Trophoblast cell (in vitro differentiated cells and primary cell): ENCODE measurements at regions not wholly inside any gene's neighbourhood (a gene's known extent, or its start where the extent isn't known, plus 50 kb on each side); places are given as distances from the start of the nearest gene placed in this dataset.
A peak's percentile ranks its signal among the peaks of the same experiment; 100 is the strongest.

Source experiments
- DNase-seq, 2 donors: peaks; one replicate each; pipeline ENCODE4 v3.0.0-alpha.2; 2016
- H2AFZ ChIP-seq: 2 replicates; pipeline ENCODE4 v1.6.1; 2013; ENCODE audit warnings: low read length, moderate library complexity, mild to moderate bottlenecking; ENCODE audit not compliant: insufficient read depth, poor library complexity
- H2AK5ac ChIP-seq: 2 replicates; pipeline ENCODE4 v1.6.1; 2013; ENCODE audit warnings: mild to moderate bottlenecking, low read length
- H2BK120ac ChIP-seq: 2 replicates; pipeline ENCODE4 v1.6.1; 2013; ENCODE audit warnings: low read length, mild to moderate bottlenecking, moderate library complexity; ENCODE audit not compliant: insufficient read depth, poor library complexity
- H2BK12ac ChIP-seq: 2 replicates; pipeline ENCODE4 v1.6.1; 2013; ENCODE audit warnings: mild to moderate bottlenecking, low read length, moderate library complexity
- H2BK5ac ChIP-seq: 2 replicates; pipeline ENCODE4 v1.6.1; 2013; ENCODE audit warnings: low read length, low read depth, moderate library complexity, mild to moderate bottlenecking; ENCODE audit not compliant: poor library complexity
- H3K14ac ChIP-seq: 2 replicates; pipeline ENCODE4 v1.6.1; 2013; ENCODE audit warnings: mild to moderate bottlenecking, low read length
- H3K18ac ChIP-seq: 2 replicates; pipeline ENCODE4 v1.6.1; 2013; ENCODE audit warnings: mild to moderate bottlenecking, low read length
- H3K23ac ChIP-seq: 2 replicates; pipeline ENCODE4 v1.6.1; 2013; ENCODE audit warnings: low read length
- H3K27ac ChIP-seq: 2 replicates; pipeline ENCODE4 v1.5.1; 2013; ENCODE audit warnings: low read depth, mild to moderate bottlenecking, inconsistent platforms, low read length, moderate library complexity
- H3K27me3 ChIP-seq: 2 replicates; pipeline ENCODE4 v1.6.1; 2013; ENCODE audit warnings: inconsistent platforms, mild to moderate bottlenecking, low read length, moderate library complexity; ENCODE audit not compliant: insufficient read depth
- H3K36me3 ChIP-seq, 2 experiments: 1 replicate in 1 of 2; 2 replicates in 1 of 2; pipeline ENCODE4 v1.6.1; 2013; ENCODE audit warnings: low read length in 2 of 2, mild to moderate bottlenecking in 2 of 2, moderate library complexity in 1 of 2; ENCODE audit not compliant: insufficient read depth in 2 of 2, control insufficient read depth in 1 of 2
- H3K4ac ChIP-seq: 2 replicates; pipeline ENCODE4 v1.6.1; 2013; ENCODE audit warnings: low read depth, mild to moderate bottlenecking, low read length, moderate library complexity
- H3K4me1 ChIP-seq, 2 experiments: 1 replicate in 1 of 2; 2 replicates in 1 of 2; pipeline ENCODE4 v1.6.1; 2013; ENCODE audit warnings: low read length in 2 of 2, mild to moderate bottlenecking in 2 of 2, moderate library complexity in 1 of 2; ENCODE audit not compliant: insufficient read depth in 2 of 2, control insufficient read depth in 1 of 2
- H3K4me2 ChIP-seq: 2 replicates; pipeline ENCODE4 v1.6.1; 2013; ENCODE audit warnings: inconsistent platforms, mild to moderate bottlenecking, low read length, moderate library complexity
- H3K4me3 ChIP-seq: 2 replicates; pipeline ENCODE4 v1.5.1; 2013; ENCODE audit warnings: mild to moderate bottlenecking, low read depth, low read length, inconsistent platforms
- H3K79me1 ChIP-seq: one replicate; pipeline ENCODE4 v1.6.1; 2013; ENCODE audit warnings: low read length
- H3K79me2 ChIP-seq: 2 replicates; pipeline ENCODE4 v1.6.1; 2013; ENCODE audit warnings: low read length, mild to moderate bottlenecking; ENCODE audit not compliant: control insufficient read depth, insufficient read depth, poor library complexity
- H3K9ac ChIP-seq: 2 replicates; pipeline ENCODE4 v1.6.1; 2013; ENCODE audit warnings: mild to moderate bottlenecking, low read length
- H3K9me3 ChIP-seq: 2 replicates; pipeline ENCODE4 v1.6.1; 2013; ENCODE audit warnings: low read depth, mild to moderate bottlenecking, control low read depth, inconsistent platforms, low read length; ENCODE audit not compliant: insufficient read depth
- H4K12ac ChIP-seq: 2 replicates; pipeline ENCODE4 v1.6.1; 2013; ENCODE audit warnings: low read depth, mild to moderate bottlenecking, low read length, moderate library complexity
- H4K8ac ChIP-seq: 2 replicates; pipeline ENCODE4 v1.6.1; 2013; ENCODE audit warnings: low read depth, mild to moderate bottlenecking, low read length, moderate library complexity
- H4K91ac ChIP-seq: one replicate; pipeline ENCODE4 v1.6.1; 2013; ENCODE audit warnings: low read depth, mild to moderate bottlenecking, low read length, moderate library complexity
- WGBS: extraction: QIAGEN DNeasy Blood & Tissue Kit; methylation state at CpG from one replicate; pipeline ENCODE4 v1.1.7; 2013; ENCODE audit warnings: missing lambda C conversion rate; ENCODE audit not compliant: insufficient read length, insufficient coverage; ENCODE audit errors: extremely low coverage; 5-methylcytosine and 5-hydroxymethylcytosine counted together

DNA sequence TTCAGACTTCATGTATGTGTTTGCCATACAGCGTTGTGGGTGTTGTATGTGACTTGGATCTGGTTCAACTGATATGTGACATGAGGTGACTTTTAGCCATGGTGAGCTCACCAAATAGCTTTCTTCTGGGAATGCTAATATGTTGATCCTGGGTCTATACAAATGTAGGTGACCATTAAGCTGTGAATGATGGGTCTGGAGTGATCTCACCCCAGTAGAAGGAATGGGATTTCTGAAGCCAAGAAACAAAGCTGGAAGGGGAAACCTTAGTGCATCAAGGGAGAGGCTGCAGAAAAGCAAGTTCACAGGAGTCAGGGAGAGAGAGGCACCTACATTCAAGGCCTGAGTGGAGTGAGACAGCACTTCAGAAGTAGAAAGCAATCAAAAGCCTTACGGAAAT is 421.0 kb upstream of the THRB start:
- no peak overlapping the region for H2BK12ac ChIP-seq
- no peak overlapping the region for H2AFZ ChIP-seq
- H3K9ac ChIP-seq = no peak overlapping the region
- no peaks in the 10 kb centered on the region for H3K27me3 ChIP-seq
- WGBS = no CpG with 5 or more reads among the region's 2 CpGs
- H3K79me2 ChIP-seq = no peaks in the 10 kb centered on the region
- no peak overlapping the region for H3K14ac ChIP-seq
- no peak for DNase-seq
- no peak overlapping the region for H3K23ac ChIP-seq
- no peaks in the 10 kb centered on the region for H3K79me1 ChIP-seq
- no peak overlapping the region for H4K91ac ChIP-seq
- no peak overlapping the region for H3K27ac ChIP-seq
- no peak overlapping the region for H3K18ac ChIP-seq
- H2AK5ac ChIP-seq = no peak overlapping the region
- H4K8ac ChIP-seq = no peak overlapping the region
- no peak overlapping the region for H2BK5ac ChIP-seq
- no peak overlapping the region for H3K4me3 ChIP-seq
- H2BK120ac ChIP-seq = no peak overlapping the region
- H4K12ac ChIP-seq = no peak overlapping the region
- no peak overlapping the region for H3K4ac ChIP-seq
- H3K36me3 ChIP-seq = no peaks in the 10 kb centered on the region
- H3K4me1 ChIP-seq = no peaks in the 10 kb centered on the region
- H3K9me3 ChIP-seq = no peaks in the 10 kb centered on the region
- no peak overlapping the region for H3K4me2 ChIP-seq

DNA sequence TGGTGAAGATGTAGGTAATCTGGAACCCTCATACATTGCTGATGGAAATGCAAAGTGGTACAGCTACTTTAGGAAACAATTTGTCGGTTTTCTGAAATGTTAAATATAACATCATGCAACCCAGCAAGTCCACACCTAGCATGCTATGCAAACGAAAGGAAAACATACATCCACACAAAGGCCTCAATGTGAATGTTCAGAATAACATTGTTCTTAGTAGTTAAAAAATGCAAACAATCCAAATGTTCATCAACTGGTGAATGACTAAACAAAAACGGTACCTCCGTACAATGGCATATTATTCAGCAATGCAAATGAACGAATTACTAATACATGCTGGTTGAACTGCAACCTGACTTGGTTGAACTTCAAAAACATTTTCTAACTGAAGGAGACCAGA is 423.3 kb upstream of the THRB start:
- no peak overlapping the region for H4K91ac ChIP-seq

DNA sequence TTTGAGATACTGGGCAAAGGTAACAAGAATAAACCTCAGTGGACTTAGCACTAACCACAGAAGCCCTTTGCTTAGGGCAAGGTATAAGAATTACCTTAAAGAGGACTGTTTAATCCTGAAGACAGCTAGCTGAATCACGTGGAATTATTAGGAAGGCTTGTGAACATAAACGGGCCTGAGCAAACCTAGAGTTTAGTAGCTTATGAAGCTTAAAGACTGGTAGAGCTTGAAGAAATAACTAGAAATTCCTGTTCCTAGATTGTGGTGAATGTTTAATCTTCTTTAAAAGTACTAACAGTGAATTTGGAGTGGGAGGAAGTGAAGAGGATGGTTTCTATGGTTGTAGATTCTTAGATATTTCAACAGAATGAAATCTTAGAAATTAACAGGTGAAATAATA is 428.9 kb upstream of the THRB start:
- no CpG with 5 or more reads among the region's 2 CpGs for WGBS
- no peaks in the 10 kb centered on the region for H3K36me3 ChIP-seq

More for the DNA sequence above, 423.3 kb upstream of the THRB start:
- no peak overlapping the region for H3K18ac ChIP-seq
- no peak overlapping the region for H4K8ac ChIP-seq
- no peak overlapping the region for H3K4me2 ChIP-seq
- H2AK5ac ChIP-seq = no peak overlapping the region
- H3K27me3 ChIP-seq = no peaks in the 10 kb centered on the region
- H3K27ac ChIP-seq = no peak overlapping the region
- no peaks in the 10 kb centered on the region for H3K4me1 ChIP-seq
- no peak overlapping the region for H4K12ac ChIP-seq
- no peak overlapping the region for H3K4ac ChIP-seq
- no peaks in the 10 kb centered on the region for H3K36me3 ChIP-seq
- no peak overlapping the region for H3K23ac ChIP-seq
- no peak overlapping the region for H2BK12ac ChIP-seq
- no peaks in the 10 kb centered on the region for H3K79me2 ChIP-seq
- no peak overlapping the region for H2BK5ac ChIP-seq
- no peak overlapping the region for H2AFZ ChIP-seq
- H3K14ac ChIP-seq = no peak overlapping the region
- no peak overlapping the region for H3K9ac ChIP-seq
- DNase-seq = peak in 1 of 2 donors; percentile 70
- H3K9me3 ChIP-seq = no peaks in the 10 kb centered on the region
- H2BK120ac ChIP-seq = no peak overlapping the region
- H3K4me3 ChIP-seq = no peak overlapping the region
- no peaks in the 10 kb centered on the region for H3K79me1 ChIP-seq
- WGBS = no CpG with 5 or more reads among the region's 5 CpGs

DNA sequence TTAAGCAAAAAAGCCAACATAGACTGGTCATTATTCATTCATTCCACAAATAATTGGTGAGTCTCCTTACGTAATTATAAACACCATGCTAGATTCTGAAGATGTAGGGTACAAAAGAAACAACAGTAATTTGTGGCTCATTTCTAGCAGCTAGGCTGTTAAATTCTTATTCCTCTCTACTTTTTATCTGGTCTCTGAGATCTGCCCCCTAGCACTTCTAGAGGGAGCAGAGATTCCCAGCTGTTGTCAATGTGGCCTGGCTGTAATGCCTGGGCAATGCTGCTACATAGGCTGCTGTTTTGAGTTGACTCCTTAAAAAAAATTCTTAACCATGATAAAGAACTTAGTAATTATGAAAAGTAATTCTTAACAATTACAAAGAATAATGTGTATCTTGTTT is 434.9 kb upstream of the THRB start:
- Histone ChIP-seq H4K91ac (no peak overlapping the region), H2AK5ac (no peak overlapping the region), H4K8ac (no peak overlapping the region), H2BK12ac (no peak overlapping the region), H3K27ac (no peak overlapping the region), H3K79me2 (no peaks in the 10 kb centered on the region), H4K12ac (no peak overlapping the region), H2BK120ac (no peak overlapping the region), H3K27me3 (no peaks in the 10 kb centered on the region), H3K9me3 (no peaks in the 10 kb centered on the region), H2BK5ac (no peak overlapping the region), H3K4me1 (no peaks in the 10 kb centered on the region), H3K36me3 (no peaks in the 10 kb centered on the region), H3K4me3 (no peak overlapping the region), H3K18ac (no peak overlapping the region), H3K23ac (no peak overlapping the region), H3K4me2 (no peak overlapping the region), H3K9ac (no peak overlapping the region), H2AFZ (no peak overlapping the region), H3K14ac (no peak overlapping the region), H3K4ac (no peak overlapping the region), H3K79me1 (no peaks in the 10 kb centered on the region)
- DNase-seq = peak; percentile 40 to 74
- WGBS = no CpG with 5 or more reads among the region's 1 CpG

More for the DNA sequence above, 428.9 kb upstream of the THRB start:
- Histone ChIP-seq H4K8ac (no peak overlapping the region), H3K79me1 (no peaks in the 10 kb centered on the region), H4K12ac (no peak overlapping the region), H4K91ac (no peak overlapping the region), H3K23ac (no peak overlapping the region), H3K14ac (no peak overlapping the region), H2AFZ (no peak overlapping the region), H3K27ac (no peak overlapping the region), H2AK5ac (no peak overlapping the region), H3K4me3 (no peak overlapping the region), H3K9me3 (no peaks in the 10 kb centered on the region), H3K27me3 (no peaks in the 10 kb centered on the region), H3K4me2 (no peak overlapping the region), H2BK5ac (no peak overlapping the region), H3K18ac (no peak overlapping the region), H3K79me2 (no peaks in the 10 kb centered on the region), H3K4me1 (no peaks in the 10 kb centered on the region), H3K4ac (no peak overlapping the region), H2BK120ac (no peak overlapping the region), H2BK12ac (no peak overlapping the region), H3K9ac (no peak overlapping the region)
- DNase-seq = no peak
